ENCODE measurements at regions not wholly inside any gene's neighbourhood (a gene's known extent, or its start where the extent isn't known, plus 50 kb on each side); places are given as distances from the start of the nearest gene placed in this dataset.
"Not testable (repeated sequence)": the region's sequence is repeated elsewhere in the genome, so short reads cannot be mapped to it uniquely, and the experiment has no call there.

DNA sequence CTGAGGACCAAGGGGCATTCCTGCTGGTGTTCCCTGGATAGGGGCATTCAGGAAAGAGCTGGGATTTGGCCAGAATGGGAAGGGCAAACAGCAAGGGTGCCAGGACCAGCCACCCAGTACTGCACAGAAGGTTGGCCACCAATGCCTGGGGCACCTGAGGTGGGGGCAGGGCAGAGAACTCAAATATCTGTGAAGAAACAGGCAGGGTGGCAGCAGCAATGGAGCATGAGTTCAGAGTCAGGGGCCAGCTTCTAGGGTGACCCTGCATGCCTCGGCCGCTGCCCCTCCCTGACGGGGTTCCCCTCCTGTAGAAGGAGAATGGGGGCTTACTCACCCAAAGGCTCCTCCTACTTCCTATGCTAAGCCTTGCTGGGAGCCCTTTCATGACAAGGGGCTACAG is 79.3 kb upstream of the SHANK2 start:
- no peak for DNase-seq

GRCh38 chr11:71330996-71331395 is 78.6 kb upstream of the SHANK2 start:
- DNase-seq = no peak

DNA sequence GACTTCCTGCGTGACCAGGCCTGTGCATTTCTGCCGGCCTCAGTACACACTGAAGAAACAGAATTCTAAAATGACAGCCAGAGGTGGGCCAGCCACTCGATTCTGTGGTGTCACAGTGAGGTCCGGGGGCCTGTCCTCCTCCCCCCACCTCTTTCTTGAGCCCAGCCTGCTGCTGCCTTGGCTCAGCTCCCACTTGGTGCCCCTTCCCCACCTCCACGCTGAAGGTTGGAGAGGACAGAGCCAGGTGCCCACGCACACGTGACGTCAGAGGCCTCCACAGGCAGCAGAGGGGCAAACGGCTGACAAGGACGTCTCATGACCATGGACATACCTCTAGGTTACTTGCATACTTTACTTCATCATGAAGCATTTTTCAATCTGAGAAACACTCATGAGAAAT is 78.0 kb upstream of the SHANK2 start:
- DNase-seq = no peak

- DNase-seq = no peak
These were observed 77.4 kb upstream of the SHANK2 start for GRCh38 chr11:71329786-71330185.

DNA sequence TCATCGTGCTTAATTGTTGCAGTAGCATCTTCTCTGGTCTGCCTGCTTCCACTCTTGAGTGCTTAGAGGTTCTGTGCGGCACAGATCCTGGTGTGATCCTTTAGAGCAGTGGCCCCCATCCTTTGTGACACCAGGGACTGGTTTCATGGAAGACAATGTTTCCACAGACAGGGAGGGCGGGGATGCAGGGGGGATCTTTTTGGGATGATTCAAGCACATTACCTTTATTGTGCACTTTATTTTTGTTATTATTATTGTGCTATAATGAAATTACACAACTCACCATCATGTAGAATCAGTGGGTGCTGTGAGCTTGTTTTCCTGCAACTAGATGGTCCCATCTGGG is 76.8 kb upstream of the SHANK2 start:
- no peak for DNase-seq

DNA sequence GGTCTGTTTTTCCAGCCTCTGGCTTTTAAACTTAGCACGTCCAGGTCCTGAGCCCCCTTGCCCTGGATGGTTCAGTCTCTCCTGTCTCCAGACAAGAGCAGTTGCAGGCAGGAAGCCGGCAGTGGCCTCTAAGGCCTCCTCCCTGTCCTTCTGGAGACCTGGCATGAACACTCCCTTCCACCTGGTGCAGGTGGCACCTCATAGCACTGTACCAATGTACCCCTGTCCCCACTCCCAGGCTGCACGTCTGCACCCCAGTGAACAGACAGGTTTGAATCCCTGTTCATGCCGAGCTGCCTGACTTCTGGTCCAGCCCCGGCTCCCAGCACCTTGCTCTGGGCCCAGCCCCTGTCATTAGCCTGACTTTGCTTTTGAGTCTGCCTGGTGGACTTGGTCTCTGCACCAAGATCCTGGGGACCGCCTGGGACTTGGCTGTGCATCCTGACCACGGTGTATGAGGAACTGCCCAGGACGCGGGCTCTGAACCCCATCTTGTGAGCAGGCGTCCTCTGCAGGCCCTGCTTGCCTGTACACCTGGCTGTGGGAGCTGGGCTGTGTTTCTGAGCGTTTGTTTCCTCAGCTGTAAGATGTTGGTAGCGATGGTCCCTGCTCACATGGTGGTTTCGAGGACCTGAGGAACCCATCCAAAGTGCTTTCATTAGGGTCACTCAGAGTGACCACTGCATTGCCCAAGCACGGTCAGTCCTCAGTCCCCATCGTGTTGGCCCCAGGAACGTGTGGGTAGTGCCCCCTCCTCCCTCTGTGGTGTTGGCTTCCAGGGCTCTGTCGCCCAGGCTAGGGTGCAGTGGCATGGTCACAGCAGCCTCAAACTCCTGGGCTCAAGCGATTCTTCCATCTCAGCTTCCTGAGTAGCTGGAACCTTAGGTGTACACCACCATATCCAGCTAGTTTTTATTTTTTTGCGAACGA is 75.0 kb upstream of the SHANK2 start:
- DNase-seq = no peak

DNA sequence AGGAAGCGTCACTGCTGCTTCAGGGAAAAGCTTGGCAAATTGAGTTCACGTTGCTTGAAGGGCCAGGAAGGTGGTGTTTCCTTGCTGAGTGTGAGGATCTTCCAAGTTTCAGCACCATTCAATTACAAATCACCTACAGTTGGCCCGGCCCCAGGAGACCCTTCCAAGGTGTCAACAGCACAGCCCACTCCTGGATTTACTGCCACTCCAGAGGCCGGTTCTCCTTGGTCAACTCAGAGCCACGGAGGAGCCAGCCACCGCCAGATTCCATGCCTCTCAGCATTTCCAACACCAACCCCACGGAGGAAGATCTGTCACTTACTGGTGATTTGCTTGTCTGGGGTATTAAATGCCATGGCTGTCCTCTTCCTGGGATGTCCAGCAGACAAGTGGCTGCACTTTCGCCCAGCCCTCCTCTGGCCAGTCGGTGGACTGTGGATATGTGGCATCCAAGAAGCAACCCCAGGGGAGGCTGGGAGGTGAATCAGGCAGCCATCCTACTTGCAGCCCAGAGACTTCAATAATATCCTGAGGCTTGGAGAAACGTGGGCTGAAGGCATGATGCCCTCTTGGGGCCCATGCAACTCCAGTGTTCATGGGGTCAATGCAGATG is 74.1 kb upstream of the SHANK2 start:
- no peak for DNase-seq

DNA sequence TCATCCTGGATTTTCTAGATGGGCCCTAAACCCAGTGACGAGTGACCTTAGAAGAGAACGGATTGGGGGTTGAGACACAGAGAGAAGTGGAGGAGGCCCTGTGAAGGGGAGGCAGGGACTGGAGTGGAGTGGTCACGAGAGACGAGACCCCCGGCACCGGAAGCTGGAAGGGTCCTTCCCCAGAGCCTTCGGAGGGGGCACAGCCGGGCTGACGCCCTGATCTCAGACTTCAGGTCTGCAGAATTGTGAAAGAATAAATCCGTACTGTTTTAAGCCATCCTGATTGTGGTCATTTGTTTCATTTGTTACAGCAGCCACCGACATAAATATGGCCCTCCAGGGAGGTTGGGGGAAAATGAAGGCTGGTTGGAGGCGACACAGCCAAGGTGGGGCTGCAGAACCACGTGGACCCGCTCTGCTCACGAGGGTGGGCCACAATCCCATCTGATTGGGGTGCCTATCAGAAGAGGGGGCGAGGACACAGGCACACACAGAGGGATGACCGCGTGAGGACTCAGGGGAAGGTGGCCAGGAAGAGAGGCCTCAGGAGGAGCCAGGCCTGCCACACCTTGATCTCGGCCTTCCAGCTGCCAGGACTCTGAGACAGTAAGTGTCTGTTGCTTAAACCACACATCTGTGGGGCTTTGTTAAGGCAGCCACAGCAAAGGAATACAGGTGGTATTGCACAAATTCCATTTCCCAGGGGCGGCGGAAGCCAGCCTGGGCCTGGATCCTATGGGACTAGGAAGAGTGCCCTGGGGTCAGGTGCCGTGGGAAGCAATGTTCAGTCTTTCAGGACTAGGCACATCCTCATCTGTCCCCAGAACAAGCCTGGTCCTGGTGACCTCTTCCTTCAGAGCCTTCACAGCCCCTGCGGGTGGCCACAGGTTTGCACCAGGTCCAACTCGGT is 73.3 kb upstream of the SHANK2 start:
- no peak for DNase-seq

GRCh38 chr11:71324788-71325417 is 72.5 kb upstream of the SHANK2 start:
- DNase-seq = no peak

- no peak for DNase-seq
These were observed 71.6 kb upstream of the SHANK2 start for GRCh38 chr11:71323876-71324526.

- DNase-seq = no peak
These were observed 70.6 kb upstream of the SHANK2 start for GRCh38 chr11:71322861-71323582.

DNA sequence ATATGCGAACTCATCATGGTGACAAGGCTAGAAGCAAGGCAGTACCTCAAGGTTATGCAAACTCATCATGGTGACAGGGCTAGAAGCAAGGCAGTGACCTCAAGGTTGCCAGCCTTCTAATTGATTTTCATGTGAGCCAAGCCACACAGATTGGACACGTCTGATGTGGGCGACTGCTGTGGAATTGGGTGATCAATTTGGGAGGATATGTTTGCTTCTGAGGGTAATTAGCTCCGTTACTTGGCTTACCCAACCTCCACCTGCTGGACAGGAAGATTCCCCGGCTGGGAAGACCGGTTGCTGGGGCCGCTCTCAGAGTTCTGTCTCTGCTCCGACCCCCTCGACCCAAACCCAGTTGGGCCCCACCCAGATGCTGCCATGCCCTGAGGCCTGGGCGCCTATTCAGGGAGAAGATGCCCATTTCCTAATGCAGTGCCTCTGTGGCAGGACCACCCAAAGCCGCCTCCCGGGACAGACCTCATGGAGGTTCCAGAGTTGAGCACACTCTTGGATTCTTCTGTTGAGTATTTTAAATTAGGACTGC is 69.9 kb upstream of the SHANK2 start:
- DNase-seq = no peak

- DNase-seq = no peak
These were observed 69.2 kb upstream of the SHANK2 start for GRCh38 chr11:71321433-71322191.

GRCh38 chr11:71316701-71317100 is 64.3 kb upstream of the SHANK2 start:
- no peak for DNase-seq

DNA sequence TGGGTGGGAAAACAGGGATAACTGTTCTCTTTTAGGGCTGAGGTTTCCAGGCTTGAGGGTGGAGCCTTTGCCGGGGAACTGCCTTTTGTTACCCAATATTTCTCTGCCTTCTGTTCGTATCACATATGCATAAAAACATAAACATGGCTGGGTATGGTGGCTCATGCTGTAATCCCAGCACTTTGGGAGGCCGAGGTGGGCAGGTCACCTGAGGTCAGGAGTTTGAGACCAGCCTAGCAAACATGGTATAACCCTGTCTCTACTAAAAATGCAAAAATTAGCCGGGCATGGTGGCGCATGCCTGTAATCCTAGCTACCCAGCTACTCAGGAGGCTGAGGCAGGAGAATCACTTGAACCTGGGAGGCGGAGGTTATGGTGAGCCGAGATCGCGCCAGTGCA is 60.2 kb upstream of the SHANK2 start:
- DNase-seq = not testable (repeated sequence)

GRCh38 chr11:71311928-71312510 is 59.6 kb upstream of the SHANK2 start:
- DNase-seq = no peak

DNA sequence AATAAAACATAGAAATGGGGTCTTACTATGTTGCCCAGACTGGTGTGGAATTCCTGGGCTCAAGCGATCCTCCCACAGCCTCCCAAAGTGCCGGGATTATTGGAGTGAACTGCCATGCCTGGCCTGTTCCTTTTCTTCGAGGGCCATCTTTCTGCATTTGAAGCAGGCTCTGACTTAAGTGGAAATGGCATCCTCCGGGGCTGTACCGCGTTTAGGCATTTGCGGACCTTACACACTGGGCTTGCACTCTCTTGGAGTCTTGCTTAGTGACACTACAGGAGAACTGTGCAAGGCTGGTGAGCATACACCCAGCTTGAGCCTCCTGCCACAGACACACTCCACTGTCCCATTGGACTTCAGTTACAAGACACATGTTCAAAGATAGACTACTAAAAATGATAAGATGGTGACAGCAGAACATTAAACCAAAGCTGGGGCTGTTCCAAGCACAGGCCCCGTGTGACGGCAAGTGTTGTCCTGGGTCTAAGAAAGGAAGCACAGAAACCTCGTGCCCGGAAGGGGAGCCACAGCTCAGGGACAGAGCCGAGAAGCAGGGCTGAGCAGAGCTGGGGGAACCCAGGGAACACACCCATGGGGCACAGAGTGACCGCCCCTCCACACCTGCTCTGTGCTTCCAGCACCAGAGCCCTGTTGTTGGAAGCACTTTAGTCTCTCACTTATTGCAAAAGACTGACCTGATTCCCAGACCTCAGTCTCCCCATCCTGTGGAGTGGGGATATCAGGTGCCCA is 59.0 kb upstream of the SHANK2 start:
- no peak for DNase-seq

GRCh38 chr11:71310184-71310583 is 57.8 kb upstream of the SHANK2 start:
- DNase-seq = no peak

- no peak for DNase-seq
These were observed 57.2 kb upstream of the SHANK2 start for GRCh38 chr11:71309611-71310010.

DNA sequence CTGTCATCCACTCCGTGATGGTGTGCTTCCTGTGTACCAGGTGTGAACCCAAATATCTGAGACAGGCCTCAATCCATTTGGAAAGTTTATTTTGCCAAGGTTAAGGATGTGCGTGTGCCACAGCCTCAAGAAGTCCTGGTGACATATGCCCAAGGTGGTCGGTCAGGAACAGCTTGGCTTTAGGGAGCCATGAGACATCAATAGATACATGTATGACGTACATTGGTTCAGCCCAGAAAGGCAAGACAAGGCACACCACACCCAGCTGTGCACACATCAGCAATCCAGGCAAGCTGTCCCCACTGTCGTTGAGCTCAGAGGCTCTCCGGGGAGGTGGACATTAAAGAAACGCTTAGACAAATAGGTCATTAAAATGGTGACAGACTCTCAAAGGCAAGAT is 56.8 kb upstream of the SHANK2 start:
- no peak for DNase-seq

Data from stimulated activated CD4-positive, alpha-beta T cell treated with anti-CD3 and anti-CD28 coated beads, Interleukin-4, amount 100 ng/mL, for 4 hours (primary cell).